ENCODE measurements at regions not wholly inside any gene's neighbourhood (a gene's known extent, or its start where the extent isn't known, plus 50 kb on each side); places are given as distances from the start of the nearest gene placed in this dataset.

- DNase-seq = no peak
Observed at GRCh38 chr15:25183581-25184251, 228.9 kb downstream of the SNRPN start.

GRCh38 chr15:25184356-25185155, 229.8 kb downstream of the SNRPN start:
- no peak for DNase-seq

- DNase-seq = no peak
Observed at GRCh38 chr15:25185156-25185710, 230.4 kb downstream of the SNRPN start.

- DNase-seq = no peak
Observed at GRCh38 chr15:25185791-25186190, 231.0 kb downstream of the SNRPN start.

GRCh38 chr15:25186411-25186810, 231.6 kb downstream of the SNRPN start:
- DNase-seq = no peak

- DNase-seq = no peak
Observed at GRCh38 chr15:25186906-25187645, 232.3 kb downstream of the SNRPN start.

GRCh38 chr15:25188051-25188450, 233.3 kb downstream of the SNRPN start:
- DNase-seq = no peak

- no peak for DNase-seq
Observed at GRCh38 chr15:25188551-25189101, 233.8 kb downstream of the SNRPN start.

- no peak for DNase-seq
Observed at GRCh38 chr15:25189551-25189950, 234.8 kb downstream of the SNRPN start.

GRCh38 chr15:25192651-25193050, 237.9 kb downstream of the SNRPN start:
- DNase-seq = no peak

- DNase-seq = no peak
Observed at GRCh38 chr15:25207369-25207768, 231.5 kb downstream of the UBE3A start.

GRCh38 chr15:25208735-25209134, 230.1 kb downstream of the UBE3A start:
- DNase-seq = no peak

GRCh38 chr15:25220834-25221233, 218.0 kb downstream of the UBE3A start:
- DNase-seq = no peak

GRCh38 chr15:25224396-25224795, 214.4 kb downstream of the UBE3A start:
- no peak for DNase-seq

- no peak for DNase-seq
Observed at GRCh38 chr15:25226360-25226759, 212.5 kb downstream of the UBE3A start.

GRCh38 chr15:25228261-25228660, 210.6 kb downstream of the UBE3A start:
- DNase-seq = no peak

GRCh38 chr15:25230442-25230841, 208.4 kb downstream of the UBE3A start:
- no peak for DNase-seq

- no peak for DNase-seq
Observed at GRCh38 chr15:25233766-25234350, 205.0 kb downstream of the UBE3A start.

- no peak for DNase-seq
Observed at GRCh38 chr15:25234831-25235230, 204.0 kb downstream of the UBE3A start.

GRCh38 chr15:25235391-25235790, 203.4 kb downstream of the UBE3A start:
- DNase-seq = no peak

GRCh38 chr15:25236143-25236860, 202.5 kb downstream of the UBE3A start:
- no peak for DNase-seq

- no peak for DNase-seq
Observed at GRCh38 chr15:25236861-25237155, 202.0 kb downstream of the UBE3A start.

Data from NCI-H69 (cell line).